VCaP (cell line): ENCODE measurements at regions not wholly inside any gene's neighbourhood (a gene's known extent, or its start where the extent isn't known, plus 50 kb on each side); places are given as distances from the start of the nearest gene placed in this dataset.

Experiments
- H3K27ac ChIP-seq: fragments of 450-650 bp; 2 replicates; pipeline ENCODE4 v1.5.1; 2017
- TF ChIP-seq, protein P1 (sequence below): fragments of 450-650 bp; conservative IDR thresholded peaks from 2 replicates; pipeline ENCODE4 v1.5.1; 2017; ENCODE audit warnings: mild to moderate bottlenecking, moderate library complexity

DNA sequence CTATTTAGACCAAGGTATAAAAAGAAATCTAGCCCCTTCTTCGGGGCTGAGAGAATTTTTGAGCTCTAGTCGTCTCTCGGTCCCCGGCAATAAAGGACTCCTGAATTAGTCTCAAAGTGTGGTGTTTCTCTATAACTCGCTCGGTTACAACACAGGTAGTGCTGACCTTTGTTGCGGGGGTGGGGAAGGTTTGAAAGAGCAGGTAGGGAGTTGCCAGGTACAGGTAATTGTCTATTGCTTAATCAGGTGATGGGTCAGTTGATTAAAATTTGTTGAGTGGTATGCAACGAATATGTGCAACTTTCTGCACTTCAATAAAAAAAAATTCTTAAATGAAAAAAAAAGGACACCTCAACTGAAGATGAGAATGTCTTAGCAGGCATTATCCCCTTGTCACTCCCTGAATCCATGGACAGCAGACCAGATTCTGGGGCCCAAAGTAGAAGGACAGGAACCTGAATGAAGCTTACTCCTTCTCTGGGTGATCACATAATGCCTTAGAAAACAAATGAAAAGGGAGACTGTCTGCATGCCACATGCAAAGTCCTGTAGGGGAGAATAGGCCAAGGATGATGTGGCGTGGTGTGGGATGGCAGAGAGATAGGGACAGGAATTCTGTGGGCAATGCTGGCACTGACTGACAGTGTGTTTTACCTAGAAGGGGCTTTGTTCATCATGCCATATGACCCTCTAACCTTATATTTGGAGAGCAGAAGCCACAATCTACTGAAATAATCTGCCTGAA lies 157.6 kb upstream of the OLIG3 start:
- TF ChIP-seq, protein P1, sequence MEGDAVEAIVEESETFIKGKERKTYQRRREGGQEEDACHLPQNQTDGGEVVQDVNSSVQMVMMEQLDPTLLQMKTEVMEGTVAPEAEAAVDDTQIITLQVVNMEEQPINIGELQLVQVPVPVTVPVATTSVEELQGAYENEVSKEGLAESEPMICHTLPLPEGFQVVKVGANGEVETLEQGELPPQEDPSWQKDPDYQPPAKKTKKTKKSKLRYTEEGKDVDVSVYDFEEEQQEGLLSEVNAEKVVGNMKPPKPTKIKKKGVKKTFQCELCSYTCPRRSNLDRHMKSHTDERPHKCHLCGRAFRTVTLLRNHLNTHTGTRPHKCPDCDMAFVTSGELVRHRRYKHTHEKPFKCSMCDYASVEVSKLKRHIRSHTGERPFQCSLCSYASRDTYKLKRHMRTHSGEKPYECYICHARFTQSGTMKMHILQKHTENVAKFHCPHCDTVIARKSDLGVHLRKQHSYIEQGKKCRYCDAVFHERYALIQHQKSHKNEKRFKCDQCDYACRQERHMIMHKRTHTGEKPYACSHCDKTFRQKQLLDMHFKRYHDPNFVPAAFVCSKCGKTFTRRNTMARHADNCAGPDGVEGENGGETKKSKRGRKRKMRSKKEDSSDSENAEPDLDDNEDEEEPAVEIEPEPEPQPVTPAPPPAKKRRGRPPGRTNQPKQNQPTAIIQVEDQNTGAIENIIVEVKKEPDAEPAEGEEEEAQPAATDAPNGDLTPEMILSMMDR = no peak
- no peak overlapping the region for H3K27ac ChIP-seq

DNA sequence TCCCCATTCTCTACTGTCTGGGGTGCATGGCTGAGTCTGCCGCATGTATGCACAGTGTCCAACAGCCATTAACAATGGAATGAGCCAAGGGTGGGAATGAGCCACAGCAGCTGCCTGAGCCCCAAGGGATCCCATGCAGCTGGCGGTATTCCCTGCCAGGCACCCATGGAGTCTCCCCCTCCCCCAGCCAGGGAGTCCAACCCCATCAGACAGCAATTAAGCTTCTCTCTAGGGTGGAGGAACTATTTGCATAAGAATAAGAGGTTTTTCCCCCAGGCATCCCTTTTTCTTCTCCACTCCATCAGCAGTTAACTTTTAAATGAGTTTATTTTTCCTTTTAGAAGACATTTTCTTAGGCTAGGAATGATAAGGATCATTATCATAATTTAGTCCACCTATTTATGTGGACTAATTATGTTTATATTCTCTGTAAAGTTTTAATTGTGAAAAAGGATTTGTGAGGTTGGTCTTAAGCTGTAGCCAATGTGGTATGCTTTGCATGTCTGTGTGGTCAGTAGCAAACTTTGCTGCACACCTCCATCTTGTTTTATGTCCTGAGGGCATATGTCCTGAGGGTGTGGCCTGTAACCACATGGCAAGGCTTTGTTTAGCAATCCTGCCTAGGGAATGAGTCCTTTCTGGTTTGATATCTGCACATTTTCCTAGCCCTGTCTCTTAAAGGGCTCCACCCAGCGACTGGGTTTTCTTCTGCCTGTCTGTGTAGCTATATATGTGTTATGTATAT lies 158.9 kb upstream of the OLIG3 start:
- TF ChIP-seq, protein P1 = no peak
- H3K27ac ChIP-seq = no peak overlapping the region

DNA sequence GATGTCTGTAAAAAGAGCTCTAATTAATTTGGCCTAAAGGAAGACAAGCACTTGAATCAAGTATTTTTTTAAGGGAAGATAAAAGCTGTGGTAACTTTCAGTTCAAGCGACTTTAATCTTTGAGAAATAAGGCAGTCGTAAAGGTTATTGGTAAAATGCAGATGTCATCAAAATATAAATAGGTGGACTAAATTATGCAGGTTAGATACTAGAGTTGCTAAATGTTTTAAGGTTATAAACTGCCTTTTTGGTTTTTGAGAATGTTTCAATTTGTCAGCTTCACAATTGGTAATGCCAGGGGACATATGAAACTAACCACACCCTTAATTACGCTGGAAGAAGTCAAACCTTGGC lies 159.5 kb upstream of the OLIG3 start:
- TF ChIP-seq, protein P1 = no peak
- no peak overlapping the region for H3K27ac ChIP-seq

DNA sequence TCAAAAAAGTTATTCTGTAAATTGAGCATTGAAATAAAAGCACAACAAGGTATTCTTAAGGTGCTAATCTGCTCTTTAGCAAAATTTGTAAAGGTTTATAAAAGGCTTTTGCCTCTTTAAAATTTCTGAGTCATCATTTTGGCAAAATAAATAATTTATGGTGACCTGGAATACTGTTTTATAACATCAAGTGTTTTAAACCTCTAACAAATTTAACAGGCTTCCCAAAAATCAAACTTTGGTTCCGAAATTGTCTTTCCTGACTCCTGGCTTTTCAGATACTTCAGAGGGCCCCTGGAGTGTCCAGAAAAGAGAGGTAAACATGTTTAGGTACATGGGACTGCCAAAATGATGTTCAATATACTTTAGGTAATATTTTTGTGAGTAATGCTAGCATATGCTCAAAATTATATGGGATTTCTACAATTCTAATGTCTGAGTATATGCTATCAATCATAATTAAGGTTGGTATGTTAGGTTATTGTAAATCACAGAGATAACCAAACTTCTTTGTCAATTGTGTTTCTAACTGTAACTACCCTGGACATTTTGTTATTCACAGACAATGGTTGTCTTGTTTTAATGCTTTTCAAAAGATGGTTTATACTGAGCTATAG lies 160.3 kb upstream of the OLIG3 start:
- TF ChIP-seq, protein P1 = no peak
- H3K27ac ChIP-seq = no peak overlapping the region

DNA sequence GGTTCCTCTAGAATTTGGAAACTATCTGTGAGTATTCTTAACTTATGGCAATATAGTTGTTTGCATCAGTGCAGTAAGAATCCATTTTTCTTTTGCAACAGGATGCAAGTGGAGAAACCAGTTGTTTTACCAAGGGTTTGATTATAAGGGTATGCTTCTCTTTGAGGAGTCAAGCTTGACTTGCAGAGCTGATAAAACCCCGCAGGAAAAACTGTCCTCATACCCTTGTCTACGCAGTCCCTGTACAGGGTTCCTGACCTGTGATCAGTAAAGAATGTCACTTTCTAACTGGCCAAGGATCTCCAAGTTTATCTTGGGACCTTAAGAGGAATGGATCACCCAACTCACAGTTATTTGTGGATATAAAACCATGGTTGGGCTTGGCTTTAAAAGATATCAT lies 161.1 kb upstream of the OLIG3 start:
- TF ChIP-seq, protein P1 = no peak
- no peak overlapping the region for H3K27ac ChIP-seq

DNA sequence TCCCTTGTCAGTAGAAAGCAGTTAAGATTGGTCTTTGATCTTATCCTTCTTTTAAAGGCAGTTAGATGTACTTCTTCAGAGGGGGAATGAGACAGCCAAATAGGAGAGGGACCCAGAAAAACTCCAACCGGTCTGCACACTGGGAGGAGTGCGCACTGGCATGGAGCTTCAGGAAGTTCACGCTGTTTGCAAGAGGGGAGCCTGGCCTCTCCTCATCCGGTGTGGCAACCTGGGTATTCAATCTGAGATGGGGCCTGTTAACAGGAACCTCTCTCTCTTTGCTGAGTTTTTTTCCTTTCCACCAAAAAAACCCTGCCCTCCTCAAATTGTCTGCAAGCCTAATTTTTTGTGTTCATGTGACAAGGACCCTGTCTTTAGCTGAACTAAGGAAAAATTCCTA lies 162.5 kb upstream of the OLIG3 start:
- TF ChIP-seq, protein P1 = no peak
- no peak overlapping the region for H3K27ac ChIP-seq

DNA sequence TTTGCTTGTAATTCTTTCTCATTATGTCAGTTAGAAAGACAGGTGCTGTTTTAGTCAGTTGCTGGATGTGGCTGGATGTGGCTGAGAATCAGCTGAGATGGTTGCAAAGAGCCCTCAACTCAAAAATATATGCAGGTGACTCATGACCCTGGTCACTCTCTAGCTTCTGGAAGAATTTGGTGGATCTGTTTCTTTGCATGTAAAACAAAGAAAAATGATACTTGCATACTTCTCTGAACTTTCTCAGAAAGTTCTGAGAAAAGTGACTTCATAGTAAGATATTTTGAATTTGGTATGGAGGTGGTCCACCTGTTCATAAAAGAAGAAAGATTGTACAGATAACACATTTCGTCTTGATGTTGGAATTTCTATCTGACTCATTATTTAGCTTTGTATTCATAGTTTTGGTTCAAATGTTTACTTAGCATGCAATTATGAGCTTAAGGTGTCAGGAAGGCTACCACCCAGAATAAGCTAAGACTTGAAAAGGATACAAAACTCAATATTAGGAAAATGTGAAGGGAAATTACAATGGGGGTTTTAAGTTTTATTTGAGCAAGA lies 163.2 kb upstream of the OLIG3 start:
- TF ChIP-seq, protein P1 = no peak
- no peak overlapping the region for H3K27ac ChIP-seq
